GM18519 (cell line): ENCODE measurements at regions not wholly inside any gene's neighbourhood (a gene's known extent, or its start where the extent isn't known, plus 50 kb on each side); places are given as distances from the start of the nearest gene placed in this dataset.

Experiments used
- ATAC-seq: cut with Tn5 transposase; IDR thresholded peaks from one replicate; pipeline ENCODE4 v1.9.1; 2021; ENCODE audit warnings: mild to moderate bottlenecking, moderate library complexity; ENCODE audit not compliant: unreplicated experiment, low FRiP score

GRCh38 chr4:35912174-35912573 lies 332.1 kb downstream of the ARAP2 start:
- peak; percentile 88 for ATAC-seq

GRCh38 chr4:35918491-35918977 lies 325.8 kb downstream of the ARAP2 start:
- no peak for ATAC-seq

DNA sequence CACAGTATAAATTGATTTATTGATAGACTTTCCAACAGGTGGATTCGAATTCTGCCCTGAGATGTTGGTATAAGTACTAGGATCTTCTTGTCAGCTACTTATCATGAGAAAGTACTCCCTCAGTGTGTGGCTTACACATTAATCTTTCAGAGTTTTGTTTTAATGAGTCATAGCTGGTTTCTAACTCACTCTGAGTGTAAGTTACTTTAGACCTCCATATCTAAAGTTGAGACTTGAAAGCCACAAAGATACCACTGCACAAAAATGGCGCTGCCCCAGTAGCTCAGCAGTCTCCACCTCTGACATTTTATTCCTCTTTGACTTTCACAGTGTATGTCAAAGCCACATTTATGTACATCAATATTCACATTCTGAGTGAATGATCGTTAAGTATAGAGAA lies 318.5 kb downstream of the ARAP2 start:
- ATAC-seq = no peak

DNA sequence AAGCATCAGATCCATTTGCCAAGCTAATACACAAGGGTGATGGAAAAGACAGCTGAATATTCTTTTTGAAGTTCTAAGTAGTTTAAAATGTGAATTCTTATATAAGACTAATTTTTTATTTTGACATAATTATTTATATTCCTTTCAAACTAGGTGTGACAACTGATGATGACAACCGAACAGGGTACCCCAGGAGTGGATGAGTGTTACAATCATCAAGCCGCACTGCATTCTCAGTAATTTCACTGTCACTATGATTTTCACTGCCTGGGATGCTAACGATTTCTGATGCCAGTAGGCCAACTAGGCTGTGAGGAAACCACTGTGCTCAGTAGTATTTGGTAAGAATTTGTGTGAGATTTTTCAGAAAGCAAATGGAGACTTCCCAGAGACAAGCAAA lies 317.5 kb downstream of the ARAP2 start:
- no peak for ATAC-seq

DNA sequence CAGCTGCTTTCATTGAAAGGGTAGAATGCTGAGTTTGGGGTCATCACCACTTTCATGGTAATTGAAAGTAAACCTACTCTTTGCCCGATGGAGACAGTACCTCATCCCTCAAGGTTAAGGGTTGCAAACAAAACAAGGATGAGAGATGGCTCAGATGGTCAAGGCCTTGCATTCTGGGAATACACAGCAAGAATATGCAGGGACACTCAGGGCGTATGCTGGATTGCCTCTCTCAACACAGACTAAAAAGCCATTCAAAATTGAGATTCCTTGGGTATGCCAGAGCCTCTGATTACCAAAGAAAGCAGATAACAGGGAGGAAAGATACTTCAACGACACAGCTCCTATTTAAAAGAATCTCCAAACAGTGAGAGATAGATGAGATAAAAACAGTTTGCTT lies 310.4 kb downstream of the ARAP2 start:
- ATAC-seq = no peak

DNA sequence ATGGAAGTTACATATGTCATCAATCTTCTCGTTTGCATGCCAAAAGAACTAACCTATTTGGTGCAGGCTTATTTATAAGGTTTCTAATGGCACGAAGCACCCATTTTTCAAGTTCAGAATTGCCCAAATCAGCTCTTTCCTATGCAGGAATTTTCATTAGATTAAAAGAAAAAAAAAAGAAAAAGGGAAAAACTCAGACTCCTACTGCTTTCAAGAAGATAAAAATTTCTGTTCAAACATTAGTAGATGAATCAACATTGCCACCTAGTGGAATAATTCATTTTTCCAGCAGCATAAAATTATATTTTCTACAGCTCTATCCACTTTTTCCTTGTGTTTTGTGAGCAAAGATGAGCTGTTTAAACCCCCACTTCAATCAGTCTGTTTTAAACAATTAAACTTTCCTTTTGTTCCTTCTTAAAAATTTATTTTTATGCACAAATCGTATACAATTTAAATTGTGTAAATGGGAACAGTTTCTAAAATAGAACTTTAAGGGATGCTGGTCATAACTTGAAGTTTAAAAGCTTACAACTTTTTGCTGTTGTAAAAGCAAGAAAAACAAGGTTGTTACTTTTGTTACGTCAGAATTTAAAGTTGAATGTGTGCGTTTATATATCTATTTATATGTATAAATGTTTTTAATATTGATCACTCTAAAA lies 309.9 kb downstream of the ARAP2 start:
- ATAC-seq = no peak

GRCh38 chr4:35938936-35939335 lies 305.4 kb downstream of the ARAP2 start:
- ATAC-seq = no peak

DNA sequence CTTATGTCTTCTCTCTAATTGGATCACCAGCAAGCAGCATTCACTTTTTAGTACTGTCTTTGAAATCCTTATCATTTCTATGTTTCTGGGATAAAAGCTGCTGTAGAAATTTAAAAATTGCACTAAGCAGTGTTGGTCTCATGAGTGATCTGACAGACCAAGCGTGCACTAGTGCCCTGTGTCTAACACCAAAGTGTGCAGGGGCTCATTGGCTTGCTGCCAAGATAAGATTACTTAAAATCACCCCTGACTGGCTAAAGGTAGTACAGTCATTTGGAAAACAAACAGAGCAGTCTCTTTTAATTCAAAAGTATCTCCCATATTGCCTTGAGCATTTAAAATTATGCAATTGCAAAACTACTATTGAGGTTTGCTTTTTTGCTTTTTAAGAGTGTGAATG lies 304.6 kb downstream of the ARAP2 start:
- ATAC-seq = no peak

DNA sequence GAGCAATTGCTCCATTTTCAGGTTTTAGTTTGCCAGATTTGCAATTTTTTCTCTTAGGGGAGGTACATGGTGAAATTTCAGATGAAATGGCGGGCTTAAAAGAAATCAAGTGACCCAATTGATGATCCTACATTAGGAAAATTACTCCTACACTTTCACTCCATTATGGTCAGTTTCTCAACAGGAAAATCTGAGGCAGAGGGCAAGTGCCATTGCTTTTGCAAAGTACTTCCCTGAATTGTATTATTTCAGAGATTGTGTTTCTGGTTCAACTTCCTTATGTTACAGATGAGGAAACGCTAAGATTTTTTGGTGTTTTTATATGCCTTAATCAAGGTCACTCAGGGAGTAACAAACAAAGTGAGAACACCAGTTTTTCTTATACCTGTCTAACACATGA lies 302.2 kb downstream of the ARAP2 start:
- no peak for ATAC-seq

GRCh38 chr4:35943606-35944005 lies 300.7 kb downstream of the ARAP2 start:
- no peak for ATAC-seq

DNA sequence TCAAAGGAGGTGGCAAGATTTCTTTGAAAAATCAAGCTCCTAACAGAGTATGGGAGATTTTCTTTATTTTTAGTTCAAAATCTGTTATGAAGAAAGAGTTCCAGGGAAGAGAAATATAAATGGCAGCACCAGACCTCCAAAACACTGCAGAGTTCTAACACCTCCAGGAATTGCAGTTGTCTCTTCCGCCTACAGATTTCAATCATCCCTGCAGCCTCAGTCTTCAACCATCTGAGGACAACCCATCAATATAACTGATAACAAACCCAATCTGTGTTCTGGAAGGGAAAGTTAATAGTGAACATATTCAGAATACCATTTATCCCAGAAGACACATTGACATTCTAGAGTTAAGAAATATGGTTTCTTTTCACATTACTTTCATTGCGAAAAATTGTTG lies 296.1 kb downstream of the ARAP2 start:
- no peak for ATAC-seq

- ATAC-seq = no peak
Observed at GRCh38 chr4:35950442-35950841, 293.9 kb downstream of the ARAP2 start.

GRCh38 chr4:35952751-35953150 lies 291.6 kb downstream of the ARAP2 start:
- no peak for ATAC-seq

- no peak for ATAC-seq
Observed at GRCh38 chr4:35963383-35963782, 280.9 kb downstream of the ARAP2 start.

GRCh38 chr4:35963974-35964515 lies 280.3 kb downstream of the ARAP2 start:
- ATAC-seq = no peak

DNA sequence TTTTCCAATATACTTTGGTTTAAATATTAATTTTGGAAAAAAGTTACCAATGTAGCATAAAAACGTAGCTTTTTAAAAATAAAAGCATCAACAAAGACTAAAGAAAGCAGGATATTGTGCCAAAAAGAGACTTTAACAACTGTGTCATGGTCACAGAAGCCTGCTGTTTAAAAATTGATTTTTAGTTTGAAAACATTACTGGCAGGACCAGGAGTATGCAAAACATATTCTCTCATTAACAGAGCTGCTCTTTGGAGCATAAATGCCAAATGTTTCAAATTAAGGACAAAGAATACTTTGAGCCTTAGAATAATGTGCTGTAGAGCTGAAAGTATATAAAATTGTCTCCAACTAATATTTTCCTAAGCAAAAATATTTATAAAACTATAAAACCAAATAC lies 279.0 kb downstream of the ARAP2 start:
- no peak for ATAC-seq

DNA sequence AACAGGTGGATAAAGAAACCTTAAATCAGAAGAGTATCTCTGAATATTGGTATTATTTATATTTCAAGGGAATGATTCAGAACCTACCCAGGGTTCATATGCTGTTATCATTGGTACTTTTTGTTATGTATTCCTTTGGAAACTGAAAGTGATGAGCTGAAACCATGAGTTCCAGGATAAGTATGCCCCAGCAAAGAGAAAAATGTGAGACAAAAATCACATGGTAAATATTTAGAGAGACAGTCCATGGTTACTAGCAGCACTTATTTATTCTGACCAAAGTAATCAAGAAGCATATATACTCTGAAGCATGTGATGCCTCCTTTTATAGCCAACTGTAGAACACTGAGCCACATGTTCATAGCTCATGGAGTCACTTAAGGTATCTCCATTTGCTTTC lies 277.7 kb downstream of the ARAP2 start:
- ATAC-seq = no peak

DNA sequence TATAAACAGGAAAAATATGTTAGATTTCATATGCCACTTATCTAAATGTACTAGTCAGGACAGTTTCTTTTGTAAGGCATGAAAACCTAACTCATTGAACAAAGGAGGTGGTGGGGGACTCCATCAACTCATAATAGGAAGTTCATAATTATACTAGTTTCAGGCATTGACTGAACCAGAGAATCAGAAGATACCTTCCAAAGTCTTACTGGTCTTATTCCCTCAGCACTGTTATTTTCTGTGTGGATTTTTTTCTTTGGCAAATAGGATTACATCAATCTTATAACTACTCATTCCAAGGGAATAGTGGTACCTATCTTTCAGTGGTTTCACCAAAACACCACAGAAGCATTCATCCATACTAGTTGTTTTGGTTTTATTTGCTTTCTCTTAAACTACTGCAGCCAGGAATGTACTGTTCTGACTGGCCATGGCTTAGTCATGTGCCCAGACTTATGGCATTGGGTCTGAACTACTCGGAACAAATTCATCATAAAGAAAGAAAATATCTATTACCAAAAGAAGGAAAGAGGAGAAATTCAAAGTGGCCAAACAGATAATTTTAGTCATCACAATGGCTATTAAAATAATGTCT lies 273.9 kb downstream of the ARAP2 start:
- peak; percentile 47 for ATAC-seq

DNA sequence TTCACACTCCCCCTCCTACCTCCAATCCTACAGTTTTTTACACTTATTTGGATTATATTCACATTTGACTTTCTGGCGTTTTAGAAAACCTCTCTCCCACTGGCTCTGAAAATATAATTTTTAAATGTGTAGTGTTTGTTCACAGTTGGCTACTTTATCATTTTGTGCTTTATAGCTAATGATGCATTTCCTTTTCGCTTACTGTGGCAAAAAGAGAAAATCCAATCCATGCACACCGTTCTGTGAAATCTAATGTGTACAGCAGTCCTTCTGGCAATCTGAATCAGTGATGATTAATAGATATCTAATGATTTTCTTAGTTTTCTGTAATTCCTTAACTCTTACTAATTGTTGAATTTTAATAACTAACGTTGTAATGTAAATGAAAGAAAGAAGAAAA lies 271.5 kb downstream of the ARAP2 start:
- ATAC-seq = no peak

DNA sequence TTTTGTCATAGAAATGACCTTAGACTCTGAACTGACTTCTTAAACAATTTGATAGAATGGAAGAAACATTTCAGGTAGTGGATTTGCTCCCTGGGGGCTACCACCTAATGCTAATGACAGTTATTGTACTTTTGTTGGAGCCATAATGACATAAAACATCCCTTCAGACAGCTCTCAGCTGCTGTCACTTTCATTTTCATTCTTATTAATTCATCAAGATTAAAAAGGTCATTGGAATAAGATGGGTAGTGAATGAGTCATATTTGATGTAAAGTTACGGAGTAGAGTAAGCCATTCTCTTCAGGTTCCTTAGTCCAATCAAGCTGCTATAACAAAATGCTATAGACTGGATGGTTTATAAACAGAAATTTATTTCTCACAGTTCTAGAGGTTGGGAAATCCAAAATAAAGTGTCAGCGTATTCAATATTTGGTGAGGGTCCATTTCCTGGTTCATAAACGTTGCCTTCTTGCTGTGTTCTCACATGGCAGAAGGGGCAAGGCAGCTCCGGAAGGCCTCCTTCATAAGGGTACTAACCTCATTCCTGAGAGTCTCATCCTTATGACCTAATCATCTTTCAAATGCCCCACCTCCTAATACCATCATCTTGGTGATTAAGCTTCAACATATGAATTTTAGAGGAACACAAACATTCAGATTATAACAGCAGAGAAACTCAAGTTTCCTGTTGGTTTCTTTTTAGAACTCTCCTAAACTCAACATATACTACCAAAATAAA lies 268.5 kb downstream of the ARAP2 start:
- ATAC-seq = no peak

DNA sequence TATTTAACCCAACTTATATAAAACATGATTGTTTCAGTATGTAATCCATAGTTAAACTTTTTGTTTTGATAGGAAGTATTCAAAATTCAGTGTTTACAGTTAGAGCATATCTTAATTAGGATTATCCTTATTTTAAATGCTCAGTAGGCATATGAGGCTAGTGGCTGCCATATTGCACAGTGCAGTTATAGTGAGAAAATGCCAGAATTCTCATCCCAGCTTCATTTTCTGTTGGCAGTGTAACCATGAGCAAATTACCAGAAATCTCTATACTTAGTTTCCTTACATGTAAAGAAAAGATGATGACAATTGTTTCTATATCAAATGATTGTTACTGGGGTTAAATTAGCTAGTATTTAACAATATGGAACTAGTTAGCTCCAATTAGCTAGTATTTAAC lies 265.8 kb downstream of the ARAP2 start:
- ATAC-seq = no peak

DNA sequence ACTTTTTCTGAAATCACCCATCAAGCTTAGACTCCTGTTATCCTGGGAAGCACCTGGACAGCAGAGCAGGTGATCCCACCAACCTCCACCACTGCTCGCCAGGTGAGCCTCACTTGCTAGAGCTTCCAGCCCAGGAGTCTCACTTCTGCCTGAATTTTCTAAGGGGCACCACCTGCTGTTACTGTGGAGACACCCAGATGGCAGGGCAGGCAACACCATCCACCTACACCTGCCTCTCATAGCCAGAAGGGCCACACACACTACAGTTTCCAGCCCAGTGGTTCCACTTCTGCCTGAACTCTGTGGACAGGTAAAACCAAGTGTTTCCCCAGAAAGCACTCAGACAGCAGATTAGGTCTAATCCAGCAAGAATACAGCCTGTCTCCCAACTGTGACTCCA lies 262.0 kb downstream of the ARAP2 start:
- no peak for ATAC-seq
